ENCODE measurements at regions not wholly inside any gene's neighbourhood (a gene's known extent, or its start where the extent isn't known, plus 50 kb on each side); places are given as distances from the start of the nearest gene placed in this dataset.

GRCh38 chr6:169847901-169848311 lies 96.5 kb downstream of the ERMARD start:
- H3K4me3 ChIP-seq (ENCODE audit: extremely low read depth in 1 of 4, insufficient read depth in 2 of 4, low read depth in 3 of 4, low read length in 4 of 4) = no peak overlapping the region
- H3K23me2 ChIP-seq (ENCODE audit: low read depth, low read length) = no peaks in the 10 kb centered on the region; the same call in 1 of the 2 replicates
- no peak overlapping the region for H2AK5ac ChIP-seq (ENCODE audit: low read depth, low read length)
- H2BK20ac ChIP-seq (ENCODE audit: low read length) = no peak overlapping the region
- peaks cover 0 to 1% of the 10 kb centered on the region in 2 experiments for H4K20me1 ChIP-seq (replicated peaks in 1 of 2; ENCODE audit: control insufficient read depth in 1 of 2, insufficient read depth in 2 of 2, low read length in 2 of 2)
- H4K91ac ChIP-seq (replicated peaks; ENCODE audit: insufficient read length, low read length) = no peak overlapping the region
- no peak overlapping the region for H3K23ac ChIP-seq (ENCODE audit: insufficient read length)
- H3K9ac ChIP-seq (replicated peaks in 1 of 4; ENCODE audit: extremely low read depth in 1 of 4, low read depth in 3 of 4, low read length in 3 of 4) = no peak overlapping the region
- no peaks in the 10 kb centered on the region for H3K36me3 ChIP-seq (ENCODE audit: control insufficient read depth in 2 of 4, insufficient read depth in 4 of 4, low read length in 3 of 4)
- no peak for TF ChIP-seq MAFK (IDR thresholded peaks at IDR 0.05; ENCODE audit: low read depth, low read length)
- TF ChIP-seq SIRT6 (IDR thresholded peaks at IDR 0.05; ENCODE audit: low read length) = no peak
- no peaks in the 10 kb centered on the region; a peak in 1 of 7 replicates for H3K4me1 ChIP-seq (replicated peaks in 1 of 4; ENCODE audit: control insufficient read depth in 3 of 4, insufficient read depth in 4 of 4, low read length in 3 of 4)
- no peak overlapping the region for H3K4ac ChIP-seq (replicated peaks; ENCODE audit: insufficient read length, low read depth, low read length)
- no peak overlapping the region for H2BK12ac ChIP-seq (ENCODE audit: low read depth, low read length)
- POLR2A ChIA-PET (ENCODE audit: partially characterized antibody) = no interaction called here
- H2BK120ac ChIP-seq (replicated peaks; ENCODE audit: low read depth, low read length) = no peak overlapping the region
- no peak overlapping the region for H2BK5ac ChIP-seq (ENCODE audit: low read depth, low read length)
- H3K14ac ChIP-seq (ENCODE audit: insufficient read length) = no peak overlapping the region
- no peak overlapping the region for H3K18ac ChIP-seq (ENCODE audit: extremely low read depth, low read length)
- DNase-seq (ENCODE audit: low read depth in 1 of 2, low spot score in 2 of 2) (no peak), FAIRE-seq (no peak)
- no peak overlapping the region for H3K4me2 ChIP-seq (ENCODE audit: insufficient read depth in 1 of 2, low read depth in 2 of 2, low read length in 2 of 2)
- H2AFZ ChIP-seq (ENCODE audit: low read length) = no peak overlapping the region
- CTCF ChIA-PET (ENCODE audit: partially characterized antibody) = interaction anchor here (1.4 to 11.8 kb wide), 2 partner anchors 16 to 42 kb away, joined by 4 to 85 read pairs; no protein-coding TSS in a partner anchor
- H2BK15ac ChIP-seq (ENCODE audit: low read length) = no peak overlapping the region
- H3K9me3 ChIP-seq (ENCODE audit: insufficient read depth in 2 of 2, low read depth in 1 of 2, low read length in 1 of 2) = 0 out of 4 replicates have a peak, but pooled peaks cover 0 to 2% of the 10 kb centered on the region in 2 experiments
- H4K5ac ChIP-seq (ENCODE audit: insufficient read length, low read depth, low read length) = no peak overlapping the region
- H3K56ac ChIP-seq (replicated peaks; ENCODE audit: insufficient read length, low read depth, low read length) = no peak overlapping the region
- H3K27me3 ChIP-seq (replicated peaks in 1 of 4; ENCODE audit: control insufficient read depth in 3 of 4, extremely low read depth in 1 of 4, insufficient read depth in 3 of 4, low read length in 3 of 4) = no peaks in the 10 kb centered on the region
- no peaks in the 10 kb centered on the region for H3K79me2 ChIP-seq (ENCODE audit: control insufficient read depth in 1 of 2, insufficient read depth in 2 of 2, low read length in 2 of 2)
- no peaks in the 10 kb centered on the region for H3K79me1 ChIP-seq (ENCODE audit: low read depth, low read length)
- 92% methylated on average over 8 of the region's 8 CpGs; no CpG with 5 or more reads in 1 of the 2 experiments for WGBS, 2 experiments (ENCODE audit: extremely low coverage in 1 of 2, insufficient coverage in 1 of 2, insufficient read length in 1 of 2, insufficient replicate concordance in 2 of 2, low coverage in 1 of 2, low lambda C conversion rate in 2 of 2, missing lambda C conversion rate in 1 of 2)
- H3K27ac ChIP-seq (ENCODE audit: low read depth, low read length) = no peak overlapping the region
- no peak overlapping the region for H4K8ac ChIP-seq (ENCODE audit: extremely low read depth, insufficient read depth, low read length)

Measured in H1 (cell line).